Smooth muscle cell (in vitro differentiated cells): ENCODE measurements at regions not wholly inside any gene's neighbourhood (a gene's known extent, or its start where the extent isn't known, plus 50 kb on each side); places are given as distances from the start of the nearest gene placed in this dataset.

ENCODE experiments used
- DNase-seq: peaks from one replicate; lab custom pipeline; 2025; ENCODE audit not compliant: unreplicated experiment; lab: John Stamatoyannopoulos, UW
- H2AFZ ChIP-seq: fragments of 200-600 bp; sonication (generic); 2 replicates; pipeline ENCODE4 v1.6.0; 2016; ENCODE audit warnings: antibody characterized with exemption, low read depth, mild to moderate bottlenecking
- H3F3A ChIP-seq: fragments of 200-600 bp; sonication (generic); 2 replicates; pipeline ENCODE4 v1.6.0; 2017; ENCODE audit warnings: antibody characterized with exemption, low read depth
- H3K27ac ChIP-seq: fragments of 200-600 bp; sonication (generic); 2 replicates; pipeline ENCODE4 v1.5.1; 2016; ENCODE audit warnings: low read depth, mild to moderate bottlenecking
- H3K27me3 ChIP-seq: fragments of 200-600 bp; sonication (generic); 2 replicates; pipeline ENCODE4 v1.6.1; 2016; ENCODE audit warnings: low read depth, mild to moderate bottlenecking
- H3K36me3 ChIP-seq: fragments of 200-600 bp; sonication (generic); 2 replicates; pipeline ENCODE4 v1.5.1; 2016; ENCODE audit warnings: low read depth
- H3K4me1 ChIP-seq: fragments of 200-600 bp; sonication (generic); 2 replicates; pipeline ENCODE4 v1.5.1; 2016; ENCODE audit warnings: low read depth
- H3K4me2 ChIP-seq: fragments of 200-600 bp; sonication (generic); 2 replicates; pipeline ENCODE4 v1.6.0; 2016; ENCODE audit warnings: mild to moderate bottlenecking
- H3K4me3 ChIP-seq: fragments of 200-600 bp; sonication (generic); 2 replicates; pipeline ENCODE4 v1.5.1; 2016; ENCODE audit warnings: mild to moderate bottlenecking
- H3K79me2 ChIP-seq: fragments of 200-600 bp; sonication (generic); 2 replicates; pipeline ENCODE4 v1.6.0; 2016; ENCODE audit warnings: low read depth, mild to moderate bottlenecking
- H3K9ac ChIP-seq: fragments of 200-600 bp; sonication (generic); 2 replicates; pipeline ENCODE4 v1.6.0; 2016; ENCODE audit warnings: low read depth
- H3K9me3 ChIP-seq: fragments of 200-600 bp; sonication (generic); replicated peaks from 2 replicates; pipeline ENCODE4 v1.5.1; 2016; ENCODE audit warnings: low read depth
- H4K20me1 ChIP-seq: fragments of 200-600 bp; sonication (generic); 2 replicates; pipeline ENCODE4 v1.6.0; 2016; ENCODE audit warnings: low read depth
- WGBS: methylation state at CpG from one replicate; pipeline ENCODE4 v1.1.7; 2016; ENCODE audit warnings: low lambda C conversion rate; 5-methylcytosine and 5-hydroxymethylcytosine counted together
- TF ChIP-seq, protein P1 (sequence below): fragments of 200-600 bp; sonication (generic); IDR thresholded peaks from 2 replicates; pipeline ENCODE4 v1.5.1; 2017; ENCODE audit warnings: borderline replicate concordance, mild to moderate bottlenecking, antibody characterized with exemption; ENCODE audit not compliant: insufficient read depth, poor library complexity, severe bottlenecking

DNA sequence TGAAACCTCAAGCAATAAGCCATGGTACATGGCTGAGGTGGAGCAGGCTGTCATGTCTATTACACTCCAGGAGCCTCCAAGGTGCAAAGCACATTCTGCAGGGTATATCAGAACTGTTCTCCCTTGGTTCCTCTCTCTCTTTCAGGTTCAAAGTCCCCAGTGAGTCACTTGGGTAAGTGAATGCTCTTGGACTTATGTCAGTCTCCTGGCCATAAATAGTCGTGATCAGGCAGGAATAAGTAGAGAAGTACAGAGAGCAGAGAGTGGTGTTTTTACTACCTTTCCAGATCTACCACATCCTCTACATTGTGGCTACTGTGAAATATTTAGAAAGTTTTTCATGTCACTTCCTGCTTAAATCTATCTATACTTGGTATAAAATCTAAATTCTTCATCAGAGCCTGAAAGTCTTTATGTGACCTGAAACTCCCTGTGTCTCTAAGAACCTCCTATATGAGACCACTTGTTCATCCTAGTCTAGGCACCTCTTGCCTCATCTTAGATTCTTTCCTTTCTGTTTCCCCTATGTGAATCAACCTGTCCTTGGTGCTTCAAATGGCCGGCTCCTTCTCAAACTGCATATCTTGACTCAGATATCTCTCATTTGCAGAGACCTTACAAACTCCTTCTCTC lies 1077.6 kb upstream of the MAP3K7 start:
- H3K4me1 ChIP-seq: no peaks in the 10 kb centered on the region
- no peak overlapping the region for H3K27ac ChIP-seq
- H3K79me2 ChIP-seq: no peaks in the 10 kb centered on the region

DNA sequence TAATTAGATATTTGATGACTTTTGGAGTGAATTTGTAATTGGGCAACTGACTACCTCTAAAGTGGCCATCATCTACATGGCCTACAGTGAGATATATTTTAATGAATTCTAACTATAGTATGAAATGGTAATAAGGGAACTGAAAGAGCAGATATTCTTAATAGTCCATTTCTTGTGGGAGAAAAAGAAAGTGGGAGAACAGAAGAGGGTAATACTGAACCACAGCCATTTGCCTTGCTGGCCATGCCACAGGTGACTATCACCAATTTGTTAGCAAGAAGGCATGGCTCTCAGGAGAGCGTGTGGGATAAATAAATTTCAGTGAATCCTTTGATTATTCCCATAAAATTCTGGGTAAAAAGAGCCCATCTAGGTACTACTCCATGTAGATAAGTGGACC lies 1074.0 kb upstream of the MAP3K7 start:
- Histone ChIP-seq H3K9ac (no peak overlapping the region), H3K36me3 (no peaks in the 10 kb centered on the region), H3K27ac (no peak overlapping the region), H3K4me2 (no peak overlapping the region), H3K9me3 (no peaks in the 10 kb centered on the region), H4K20me1 (no peaks in the 10 kb centered on the region), H3K27me3 (peaks cover 7% of the 10 kb centered on the region), H3K79me2 (no peaks in the 10 kb centered on the region), H3K4me1 (no peaks in the 10 kb centered on the region), H3K4me3 (no peak overlapping the region), H3F3A (no peaks in the 10 kb centered on the region), H2AFZ (no peak overlapping the region)
- WGBS: 95% methylated on average over 1 of the region's 1 CpG
- no peak for DNase-seq
- TF ChIP-seq, protein P1, sequence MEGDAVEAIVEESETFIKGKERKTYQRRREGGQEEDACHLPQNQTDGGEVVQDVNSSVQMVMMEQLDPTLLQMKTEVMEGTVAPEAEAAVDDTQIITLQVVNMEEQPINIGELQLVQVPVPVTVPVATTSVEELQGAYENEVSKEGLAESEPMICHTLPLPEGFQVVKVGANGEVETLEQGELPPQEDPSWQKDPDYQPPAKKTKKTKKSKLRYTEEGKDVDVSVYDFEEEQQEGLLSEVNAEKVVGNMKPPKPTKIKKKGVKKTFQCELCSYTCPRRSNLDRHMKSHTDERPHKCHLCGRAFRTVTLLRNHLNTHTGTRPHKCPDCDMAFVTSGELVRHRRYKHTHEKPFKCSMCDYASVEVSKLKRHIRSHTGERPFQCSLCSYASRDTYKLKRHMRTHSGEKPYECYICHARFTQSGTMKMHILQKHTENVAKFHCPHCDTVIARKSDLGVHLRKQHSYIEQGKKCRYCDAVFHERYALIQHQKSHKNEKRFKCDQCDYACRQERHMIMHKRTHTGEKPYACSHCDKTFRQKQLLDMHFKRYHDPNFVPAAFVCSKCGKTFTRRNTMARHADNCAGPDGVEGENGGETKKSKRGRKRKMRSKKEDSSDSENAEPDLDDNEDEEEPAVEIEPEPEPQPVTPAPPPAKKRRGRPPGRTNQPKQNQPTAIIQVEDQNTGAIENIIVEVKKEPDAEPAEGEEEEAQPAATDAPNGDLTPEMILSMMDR: no peak

More for the DNA sequence above, 1077.6 kb upstream of the MAP3K7 start:
- Histone ChIP-seq H3K4me2 (no peak overlapping the region), H3K36me3 (no peaks in the 10 kb centered on the region), H3K9me3 (no peaks in the 10 kb centered on the region), H2AFZ (no peak overlapping the region), H3K9ac (no peak overlapping the region), H3F3A (no peaks in the 10 kb centered on the region), H3K27me3 (no peaks in the 10 kb centered on the region), H3K4me3 (no peak overlapping the region), H4K20me1 (no peaks in the 10 kb centered on the region)
- TF ChIP-seq, protein P1: no peak
- WGBS: 90% methylated on average over 2 of the region's 2 CpGs
- DNase-seq: no peak

DNA sequence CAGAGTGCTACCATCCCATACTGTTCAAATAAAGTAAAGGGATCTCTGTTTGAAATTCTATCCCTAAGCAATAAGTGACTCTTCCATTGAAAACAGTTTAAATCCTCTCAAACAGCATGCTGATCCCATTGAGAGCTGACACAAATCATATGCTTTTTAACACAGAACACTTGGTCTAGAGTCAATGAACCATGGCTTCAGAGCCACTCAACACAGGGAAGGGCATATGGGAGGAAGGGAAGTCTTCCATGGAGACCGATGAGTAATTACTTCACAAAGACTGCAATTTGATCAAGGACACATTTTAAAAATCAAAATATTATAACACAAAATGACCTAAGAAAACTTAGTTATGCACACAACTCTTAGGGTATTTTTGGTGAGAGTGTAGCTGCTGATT lies 1073.0 kb upstream of the MAP3K7 start:
- DNase-seq: no peak
- WGBS: 100% methylated on average over 1 of the region's 1 CpG

More for the DNA sequence above, 1073.0 kb upstream of the MAP3K7 start:
- no peaks in the 10 kb centered on the region for H3K9me3 ChIP-seq
- H3K79me2 ChIP-seq: no peaks in the 10 kb centered on the region
- H3K4me1 ChIP-seq: no peaks in the 10 kb centered on the region
- no peaks in the 10 kb centered on the region for H3F3A ChIP-seq
- H3K9ac ChIP-seq: no peak overlapping the region
- H3K27ac ChIP-seq: no peak overlapping the region
- H3K27me3 ChIP-seq: peaks cover 7% of the 10 kb centered on the region
- H3K36me3 ChIP-seq: no peaks in the 10 kb centered on the region
- TF ChIP-seq, protein P1: no peak
- no peaks in the 10 kb centered on the region for H4K20me1 ChIP-seq
- H3K4me2 ChIP-seq: no peak overlapping the region
- H3K4me3 ChIP-seq: no peak overlapping the region
- no peak overlapping the region for H2AFZ ChIP-seq
